HEK293T (cell line): ENCODE measurements at regions not wholly inside any gene's neighbourhood (a gene's known extent, or its start where the extent isn't known, plus 50 kb on each side); places are given as distances from the start of the nearest gene placed in this dataset.

ENCODE experiments used
- CTCF ChIA-PET: fragments of 350-600 bp; formaldehyde crosslinking; extraction: SDS; loops from one replicate; lab custom pipeline; 2021; ENCODE audit warnings: antibody characterized with exemption, inconsistent platforms; lab: Yijun Ruan, JAX
- POLR2A ChIA-PET: fragments of 350-600 bp; formaldehyde crosslinking; extraction: SDS; loops from one replicate; lab custom pipeline; 2020; ENCODE audit warnings: antibody characterized with exemption, inconsistent platforms; lab: Yijun Ruan, JAX
- DNase-seq: peaks from one replicate; pipeline ENCODE4 v3.0.0; 2012; ENCODE audit warnings: mixed read lengths; ENCODE audit errors: extremely low spot score
- ARNT ChIP-seq: fragments of 450-650 bp; IDR thresholded peaks from 2 replicates; pipeline ENCODE4 v1.6.1; 2017; ENCODE audit warnings: mild to moderate bottlenecking
- BHLHE40 ChIP-seq: fragments of 450-650 bp; IDR thresholded peaks from 2 replicates; pipeline ENCODE4 v1.6.1; 2016; ENCODE audit warnings: mild to moderate bottlenecking, moderate library complexity, borderline replicate concordance
- CTBP1 ChIP-seq: fragments of 450-650 bp; IDR thresholded peaks from 2 replicates; pipeline ENCODE4 v1.6.1; 2016; ENCODE audit warnings: borderline replicate concordance
- ELF4 ChIP-seq: fragments of 450-650 bp; IDR thresholded peaks from 2 replicates; pipeline ENCODE4 v1.6.1; 2017; ENCODE audit warnings: antibody characterized with exemption
- FOXA1 ChIP-seq: fragments of 450-650 bp; IDR thresholded peaks from 2 replicates; pipeline ENCODE4 v1.6.1; 2016; ENCODE audit warnings: mild to moderate bottlenecking
- FOXK2 ChIP-seq: fragments of 450-650 bp; IDR thresholded peaks from 2 replicates; pipeline ENCODE4 v1.6.1; 2016; ENCODE audit warnings: mild to moderate bottlenecking
- FOXM1 ChIP-seq: fragments of 450-650 bp; IDR thresholded peaks from 2 replicates; pipeline ENCODE4 v1.6.1; 2017; ENCODE audit warnings: mild to moderate bottlenecking, borderline replicate concordance
- HDGF ChIP-seq: fragments of 450-650 bp; IDR thresholded peaks from 2 replicates; pipeline ENCODE4 v1.6.1; 2017; ENCODE audit warnings: antibody characterized with exemption, borderline replicate concordance
- L3MBTL2 ChIP-seq: fragments of 450-650 bp; conservative IDR thresholded peaks from 2 replicates; pipeline ENCODE4 v1.6.1; 2016; ENCODE audit warnings: mild to moderate bottlenecking
- LEF1 ChIP-seq: fragments of 450-650 bp; IDR thresholded peaks from 2 replicates; pipeline ENCODE4 v1.6.1; 2017; ENCODE audit warnings: mild to moderate bottlenecking, borderline replicate concordance
- NFRKB ChIP-seq: fragments of 450-650 bp; IDR thresholded peaks from 2 replicates; pipeline ENCODE4 v1.6.1; 2016; ENCODE audit warnings: mild to moderate bottlenecking, moderate library complexity
- SP1 ChIP-seq: fragments of 450-650 bp; IDR thresholded peaks from 2 replicates; pipeline ENCODE4 v1.6.1; 2017
- SUZ12 ChIP-seq: fragments of 450-650 bp; IDR thresholded peaks from 2 replicates; pipeline ENCODE4 v1.6.1; 2016; ENCODE audit warnings: mild to moderate bottlenecking
- TARDBP ChIP-seq: fragments of 450-650 bp; IDR thresholded peaks from 2 replicates; pipeline ENCODE4 v1.6.1; 2016
- ZNF384 ChIP-seq: fragments of 450-650 bp; IDR thresholded peaks from 2 replicates; pipeline ENCODE4 v1.6.1; 2016
- TF ChIP-seq, protein P1 (sequence below): fragments of 450-650 bp; IDR thresholded peaks from 2 replicates; pipeline ENCODE4 v1.6.1; 2016

DNA sequence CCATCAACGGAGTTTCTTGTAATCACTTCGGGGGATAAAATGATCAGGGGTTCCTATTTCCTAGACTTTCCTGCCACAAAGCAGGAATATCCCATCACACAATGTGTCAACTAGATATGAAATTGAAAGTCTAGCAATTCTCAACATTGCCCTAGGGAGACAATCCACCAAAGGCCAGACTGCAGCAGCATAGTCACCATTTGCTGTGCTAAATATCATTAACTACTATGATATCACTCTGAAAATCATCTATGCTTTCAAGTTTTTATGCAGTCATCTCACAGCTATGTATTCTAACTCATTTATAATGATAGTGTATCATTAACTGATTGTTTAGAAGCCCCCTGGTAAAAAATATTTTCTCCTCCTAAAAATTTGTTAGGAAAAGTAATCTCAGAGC lies 342.6 kb upstream of the CDH6 start:
- CTCF ChIA-PET: no interaction called here
- TF ChIP-seq L3MBTL2: no peak
- no peak for TF ChIP-seq CTBP1
- TF ChIP-seq ELF4: no peak
- no peak for TF ChIP-seq SUZ12
- no peak for TF ChIP-seq NFRKB
- TF ChIP-seq FOXK2: no peak
- no peak for TF ChIP-seq LEF1
- no peak for TF ChIP-seq TARDBP
- TF ChIP-seq HDGF: no peak
- TF ChIP-seq ARNT: no peak
- TF ChIP-seq FOXM1: no peak
- TF ChIP-seq SP1: no peak
- POLR2A ChIA-PET: no interaction called here
- no peak for DNase-seq

DNA sequence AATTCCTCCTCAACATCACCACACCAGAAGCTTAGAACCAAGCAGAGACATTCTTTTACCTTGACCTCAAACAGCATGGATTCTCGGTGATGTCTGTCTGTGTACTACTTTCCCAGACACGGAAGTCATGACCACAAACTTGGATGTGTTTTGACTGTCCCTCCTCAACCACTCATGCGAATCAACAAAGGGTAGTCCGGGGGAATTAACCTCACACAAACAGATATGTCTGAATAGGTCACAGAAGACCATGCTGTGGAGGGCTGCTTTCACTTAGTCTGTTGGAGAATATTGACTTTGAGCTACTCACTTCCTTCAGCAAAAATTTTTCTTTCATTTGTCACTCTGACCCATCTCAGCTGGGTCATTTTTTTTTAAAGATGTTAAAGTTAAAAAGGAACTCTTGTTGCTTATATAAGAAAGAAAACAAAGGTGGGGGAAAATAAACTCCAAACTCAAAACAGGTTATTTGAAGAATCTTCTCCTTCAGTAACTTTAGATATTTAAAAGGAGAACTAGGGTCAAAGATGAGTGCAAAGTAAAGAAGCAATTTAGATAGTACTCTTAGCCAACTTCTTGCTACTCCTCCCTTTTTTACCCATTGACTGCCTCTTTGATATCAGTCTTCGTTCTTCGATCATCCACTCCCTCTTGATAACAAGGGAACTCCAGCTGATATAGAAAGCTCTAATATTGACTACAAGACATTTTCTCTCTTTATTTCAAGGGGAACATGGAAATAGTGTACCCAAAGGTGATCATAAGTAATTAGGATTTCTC lies 343.4 kb upstream of the CDH6 start:
- ChIA-PET CTCF (no interaction called here), POLR2A (no interaction called here)
- no peak for DNase-seq
- TF ChIP-seq LEF1 (no peak), SP1 (no peak), L3MBTL2 (no peak), TARDBP (no peak)

DNA sequence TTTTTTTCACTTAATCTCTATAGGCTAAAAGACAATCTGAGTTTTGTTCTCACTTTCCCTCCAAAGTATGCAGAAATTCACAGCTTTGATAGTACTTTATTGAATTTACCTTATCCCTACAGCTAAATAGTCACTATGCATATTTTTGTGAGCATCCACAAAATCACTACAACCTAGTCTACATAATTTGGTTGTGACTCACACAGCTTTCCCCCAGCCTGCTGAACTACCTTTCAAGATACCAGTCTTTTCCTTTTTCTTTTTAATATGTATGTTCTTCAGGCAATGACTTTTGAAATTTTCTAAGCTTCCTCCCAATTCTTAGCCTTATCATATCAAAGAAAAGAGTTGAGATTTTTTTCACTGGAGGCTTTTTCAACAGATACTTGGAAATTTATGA lies 347.3 kb upstream of the CDH6 start:
- ChIA-PET POLR2A (no interaction called here), CTCF (no interaction called here)
- TF ChIP-seq, protein P1, sequence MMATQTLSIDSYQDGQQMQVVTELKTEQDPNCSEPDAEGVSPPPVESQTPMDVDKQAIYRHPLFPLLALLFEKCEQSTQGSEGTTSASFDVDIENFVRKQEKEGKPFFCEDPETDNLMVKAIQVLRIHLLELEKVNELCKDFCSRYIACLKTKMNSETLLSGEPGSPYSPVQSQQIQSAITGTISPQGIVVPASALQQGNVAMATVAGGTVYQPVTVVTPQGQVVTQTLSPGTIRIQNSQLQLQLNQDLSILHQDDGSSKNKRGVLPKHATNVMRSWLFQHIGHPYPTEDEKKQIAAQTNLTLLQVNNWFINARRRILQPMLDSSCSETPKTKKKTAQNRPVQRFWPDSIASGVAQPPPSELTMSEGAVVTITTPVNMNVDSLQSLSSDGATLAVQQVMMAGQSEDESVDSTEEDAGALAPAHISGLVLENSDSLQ: no peak
- TF ChIP-seq BHLHE40 (no peak), SP1 (no peak), ARNT (no peak), HDGF (no peak), SUZ12 (no peak), ELF4 (no peak), LEF1 (no peak), FOXK2 (no peak), L3MBTL2 (no peak), ZNF384 (no peak), NFRKB (no peak), FOXM1 (no peak), CTBP1 (no peak), TARDBP (no peak)
- DNase-seq: no peak

DNA sequence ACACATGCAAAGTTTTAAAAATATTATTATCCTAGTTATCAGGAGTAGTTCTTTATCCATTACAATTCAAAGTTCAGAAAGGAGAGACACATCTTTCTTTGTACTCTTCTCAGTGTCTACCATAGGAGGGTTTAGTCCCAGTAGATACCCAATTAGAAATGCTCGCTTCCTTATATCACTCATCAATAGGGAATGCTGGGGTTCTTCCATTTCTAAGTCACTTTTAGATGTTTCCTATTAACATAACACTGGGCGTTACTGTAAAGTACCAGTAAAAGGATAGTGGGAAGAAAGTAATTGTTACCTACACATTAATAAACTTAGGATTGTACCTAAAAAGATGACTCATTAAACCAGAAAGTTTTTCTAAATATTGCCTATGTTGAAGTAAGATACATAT lies 348.3 kb upstream of the CDH6 start:
- POLR2A ChIA-PET: no interaction called here
- CTCF ChIA-PET: no interaction called here
- no peak for DNase-seq
- TF ChIP-seq, protein P1: no peak
- TF ChIP-seq FOXA1 (no peak), HDGF (no peak), TARDBP (no peak), ZNF384 (no peak), FOXK2 (no peak), NFRKB (no peak), LEF1 (no peak), CTBP1 (no peak)

DNA sequence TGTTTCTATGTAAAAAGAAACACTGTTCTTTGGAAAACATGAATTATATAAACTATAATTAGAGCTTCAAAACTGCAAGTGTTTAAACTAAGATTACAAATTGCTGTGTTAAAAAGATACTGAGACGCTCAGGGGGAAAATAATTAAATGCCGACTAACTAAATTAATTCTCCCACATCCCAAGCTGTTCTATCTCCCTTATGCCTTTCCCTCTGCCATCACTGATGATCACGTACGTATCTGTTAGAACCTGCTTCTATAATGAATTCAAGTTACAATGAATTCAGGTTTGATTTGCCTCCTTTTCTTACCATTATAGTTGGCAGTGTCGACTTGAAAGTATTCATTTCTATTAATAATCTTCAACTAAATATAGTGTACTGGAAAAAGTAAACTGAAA lies 349.9 kb upstream of the CDH6 start:
- CTCF ChIA-PET: no interaction called here
- POLR2A ChIA-PET: no interaction called here

DNA sequence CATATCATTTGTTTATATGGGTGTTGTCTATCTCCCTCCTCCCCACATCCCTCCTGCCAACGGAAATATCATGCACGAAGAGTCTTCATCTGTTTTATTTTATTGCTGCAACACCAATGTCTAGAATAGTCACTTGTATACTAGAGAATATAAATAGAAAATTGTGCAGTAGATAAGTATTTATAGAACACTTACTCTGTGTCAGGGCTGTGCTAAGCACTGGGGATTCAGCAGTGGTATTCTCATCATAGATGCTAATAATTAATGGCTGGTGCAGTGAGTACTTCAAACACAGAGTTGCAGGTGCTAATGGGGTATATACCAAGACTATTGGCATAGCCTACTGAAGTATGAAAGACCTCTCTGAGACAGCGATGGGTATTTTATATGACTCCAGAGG lies 353.5 kb upstream of the CDH6 start:
- POLR2A ChIA-PET: no interaction called here
- DNase-seq: no peak
- no peak for TF ChIP-seq FOXM1
- TF ChIP-seq TARDBP: no peak
- no peak for TF ChIP-seq SP1
- no peak for TF ChIP-seq ARNT
- TF ChIP-seq FOXA1: no peak
- no peak for TF ChIP-seq SUZ12
- TF ChIP-seq, protein P1: no peak
- no peak for TF ChIP-seq L3MBTL2
- TF ChIP-seq BHLHE40: no peak
- TF ChIP-seq CTBP1: no peak
- no peak for TF ChIP-seq ZNF384
- TF ChIP-seq ELF4: no peak
- no peak for TF ChIP-seq HDGF
- TF ChIP-seq LEF1: no peak
- TF ChIP-seq NFRKB: no peak
- no peak for TF ChIP-seq FOXK2

More for the DNA sequence above, 349.9 kb upstream of the CDH6 start:
- DNase-seq: no peak
- TF ChIP-seq CTBP1: no peak

DNA sequence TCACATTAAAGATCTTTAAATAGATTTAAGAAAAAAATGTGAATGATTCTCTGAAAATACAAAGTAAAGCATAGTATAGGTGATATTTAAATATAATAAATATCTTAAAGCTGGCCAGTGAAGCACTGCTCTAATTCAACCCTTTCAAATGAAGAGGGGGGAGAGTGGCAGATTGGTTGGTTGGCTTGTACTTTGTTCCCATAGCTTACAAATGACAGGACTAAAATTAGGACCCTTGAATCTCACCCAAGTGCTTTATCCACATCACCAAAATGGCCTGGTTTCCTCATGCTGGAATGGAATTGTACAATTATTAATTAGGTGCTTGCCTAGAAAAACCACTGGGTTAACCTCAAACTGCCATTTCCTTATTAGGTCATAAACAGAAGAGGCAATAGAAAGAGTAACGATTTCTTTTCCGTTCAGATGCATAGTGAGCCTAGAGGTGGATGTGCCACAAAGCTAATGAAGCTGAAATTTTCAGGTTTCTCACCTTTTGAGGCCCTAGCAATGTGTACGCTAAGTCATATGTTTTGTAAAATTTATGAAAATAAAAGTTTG lies 354.5 kb upstream of the CDH6 start:
- TF ChIP-seq L3MBTL2 (no peak), FOXA1 (no peak), ZNF384 (no peak), BHLHE40 (no peak), HDGF (no peak), ARNT (no peak), SP1 (no peak), FOXM1 (no peak), CTBP1 (no peak), NFRKB (no peak), ELF4 (no peak), LEF1 (no peak), SUZ12 (no peak)
- TF ChIP-seq, protein P1: no peak
- CTCF ChIA-PET: no interaction called here
- DNase-seq: no peak
- POLR2A ChIA-PET: no interaction called here

More for the DNA sequence above, 353.5 kb upstream of the CDH6 start:
- CTCF ChIA-PET: no interaction called here
